ENCODE measurements at regions not wholly inside any gene's neighbourhood (a gene's known extent, or its start where the extent isn't known, plus 50 kb on each side); places are given as distances from the start of the nearest gene placed in this dataset.

GRCh38 chr15:77843546-77843945, 210.8 kb upstream of the LINGO1 start:
- TF ChIP-seq POLR2AphosphoS5 (IDR thresholded peaks at IDR 0.05) (no peak), CTCF (IDR thresholded peaks at IDR 0.05; ENCODE audit: poor library complexity, severe bottlenecking) (no peak), TAF1 (IDR thresholded peaks at IDR 0.05; ENCODE audit: low read depth) (no peak), EZH2 (IDR thresholded peaks at IDR 0.05; ENCODE audit: borderline replicate concordance, insufficient read depth, low read length, poor library complexity, severe bottlenecking) (no peak)

Measured in neural cell (in vitro differentiated cells).